Urinary bladder (tissue), 3 donors: ENCODE measurements at regions not wholly inside any gene's neighbourhood (a gene's known extent, or its start where the extent isn't known, plus 50 kb on each side); places are given as distances from the start of the nearest gene placed in this dataset.

Source experiments
- DNase-seq: peaks from one replicate; pipeline ENCODE4 v3.0.0-alpha.2; 2015; ENCODE audit errors: extremely low spot score
- H3K27ac ChIP-seq: one replicate; pipeline ENCODE4 v1.5.1; 2013; ENCODE audit warnings: low read depth, mild to moderate bottlenecking, moderate library complexity
- H3K36me3 ChIP-seq: one replicate; pipeline ENCODE4 v1.6.1; 2013; ENCODE audit warnings: mild to moderate bottlenecking, moderate library complexity; ENCODE audit not compliant: insufficient read depth
- H3K4me1 ChIP-seq: one replicate; pipeline ENCODE4 v1.6.1; 2013; ENCODE audit warnings: mild to moderate bottlenecking, moderate library complexity; ENCODE audit not compliant: insufficient read depth
- H3K4me3 ChIP-seq: one replicate; pipeline ENCODE4 v1.5.1; 2013; ENCODE audit warnings: low read depth, low read length
- WGBS: extraction: QIAGEN DNeasy Blood & Tissue Kit; methylation state at CpG from one replicate; pipeline ENCODE4 v1.1.7; 2013; 5-methylcytosine and 5-hydroxymethylcytosine counted together
- donor health status: healthy with polysubstance abuse.
- donor health status: healthy.

DNA sequence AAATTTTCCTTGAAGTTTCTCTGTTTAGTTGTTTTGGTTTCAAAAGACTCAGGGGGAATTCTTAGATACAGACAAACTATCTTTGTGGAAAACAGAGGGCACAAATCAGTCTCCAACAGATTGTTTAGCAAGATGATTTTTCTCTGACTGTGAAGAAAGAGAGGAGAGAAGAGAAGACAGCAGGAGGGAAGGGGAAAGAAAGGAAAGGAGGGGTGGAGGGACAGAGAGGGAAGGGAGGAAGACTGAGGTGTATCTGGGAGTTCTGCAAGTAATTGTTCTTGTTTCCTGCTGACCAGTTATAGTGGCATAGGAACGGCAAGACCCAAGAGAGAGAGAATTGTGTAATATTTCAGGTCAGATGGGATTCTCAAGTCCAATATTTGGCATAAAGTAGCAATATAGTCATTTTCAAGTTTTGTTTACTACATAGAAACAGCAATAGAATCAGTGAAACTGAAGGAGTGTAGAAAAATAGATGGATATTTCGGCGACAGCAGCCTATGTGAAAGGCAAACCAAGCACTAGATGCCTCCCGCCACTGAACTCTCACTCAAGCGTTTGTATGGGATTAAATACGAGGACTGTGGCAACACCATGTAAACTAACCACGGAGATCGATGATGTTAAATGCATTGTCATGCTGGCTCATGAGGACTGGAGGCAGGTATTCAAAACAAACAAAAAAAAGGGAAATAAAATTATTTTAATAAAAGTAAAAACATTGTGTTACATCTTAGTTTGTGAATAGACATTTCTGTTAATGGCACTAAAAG is 342.5 kb downstream of the SLC16A7 start:
- Histone ChIP-seq H3K4me1 (no peaks in the 10 kb centered on the region), H3K27ac (no peak overlapping the region), H3K36me3 (no peaks in the 10 kb centered on the region), H3K4me3 (no peak overlapping the region)
- WGBS, result 83% methylated on average over 8 of the region's 8 CpGs
- no peak for DNase-seq

DNA sequence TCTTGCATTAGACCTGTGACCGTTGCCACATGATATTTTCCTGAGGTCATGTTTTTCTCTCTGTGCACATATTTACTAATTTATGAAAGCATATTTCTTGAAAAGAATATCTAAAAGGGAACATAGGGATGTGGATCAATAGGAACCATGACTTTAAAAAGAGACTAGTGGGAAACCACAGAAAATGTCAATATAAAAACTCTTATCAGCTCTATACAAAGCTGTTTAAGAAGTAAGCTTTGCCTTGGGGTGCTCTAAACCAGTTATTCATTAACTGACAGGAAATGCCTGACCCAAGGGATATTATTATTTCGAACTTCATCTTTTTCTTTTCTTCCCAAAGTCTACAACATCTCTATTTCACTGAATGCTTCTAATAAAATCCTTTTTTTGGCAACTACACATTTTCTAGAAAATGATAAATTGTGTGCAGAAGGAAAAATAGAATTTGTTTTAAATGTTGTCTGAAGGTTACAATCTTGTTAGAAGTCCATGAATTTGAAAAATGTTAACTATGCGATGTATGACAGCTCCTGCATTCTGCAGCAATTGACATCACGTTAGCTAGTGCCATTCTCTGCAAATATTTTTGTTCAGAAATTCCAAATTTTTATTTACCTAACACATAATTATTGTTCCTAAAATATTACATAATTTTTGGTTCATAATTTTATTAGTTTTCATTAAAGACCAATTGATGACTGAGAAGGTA is 345.0 kb downstream of the SLC16A7 start:
- Histone ChIP-seq H3K4me1 (no peaks in the 10 kb centered on the region), H3K4me3 (no peak overlapping the region), H3K27ac (no peak overlapping the region), H3K36me3 (no peaks in the 10 kb centered on the region)
- WGBS, result 48% methylated on average over 4 of the region's 4 CpGs
- DNase-seq, result no peak

DNA sequence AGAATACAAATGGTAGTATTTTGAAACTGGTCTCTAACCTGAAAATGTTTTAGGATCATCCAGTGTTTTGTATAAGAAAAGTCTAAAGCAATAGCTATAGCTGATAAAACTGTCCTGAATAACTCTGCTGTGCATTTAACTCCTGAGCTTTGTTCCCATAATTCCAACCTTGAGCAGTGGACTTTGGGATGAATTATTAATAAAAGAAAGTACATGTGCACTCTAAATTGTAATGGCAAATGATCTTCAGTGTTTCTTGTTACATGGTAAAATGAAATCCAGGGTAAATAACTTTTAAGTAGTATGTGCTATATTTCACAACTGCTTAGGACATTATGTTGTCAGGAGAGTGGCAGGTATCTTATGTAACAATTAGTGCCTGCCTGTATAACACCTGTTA is 345.6 kb downstream of the SLC16A7 start:
- Histone ChIP-seq H3K36me3 (no peaks in the 10 kb centered on the region), H3K4me1 (no peaks in the 10 kb centered on the region), H3K4me3 (no peak overlapping the region), H3K27ac (no peak overlapping the region)
- no peak for DNase-seq

DNA sequence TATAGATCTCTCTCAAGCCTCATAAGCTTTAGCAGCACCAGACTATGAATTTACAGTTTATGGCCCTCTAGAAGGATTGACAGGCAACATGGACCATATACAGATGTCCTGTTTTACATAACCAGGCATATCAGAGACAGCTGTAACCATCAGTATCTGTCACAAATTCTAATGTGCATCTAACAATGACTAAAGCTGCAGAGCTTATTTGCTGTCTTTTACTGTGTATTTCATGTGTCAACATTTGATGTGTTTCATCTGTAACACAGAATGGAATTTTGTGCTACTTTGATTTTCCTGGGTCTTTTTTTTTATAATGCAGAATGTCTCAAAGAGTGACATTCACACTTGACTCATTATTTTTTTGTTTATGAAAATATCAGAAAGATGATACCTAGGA is 348.3 kb downstream of the SLC16A7 start:
- Histone ChIP-seq H3K4me3 (no peak overlapping the region), H3K4me1 (no peaks in the 10 kb centered on the region), H3K27ac (no peak overlapping the region), H3K36me3 (no peaks in the 10 kb centered on the region)
- no peak for DNase-seq

DNA sequence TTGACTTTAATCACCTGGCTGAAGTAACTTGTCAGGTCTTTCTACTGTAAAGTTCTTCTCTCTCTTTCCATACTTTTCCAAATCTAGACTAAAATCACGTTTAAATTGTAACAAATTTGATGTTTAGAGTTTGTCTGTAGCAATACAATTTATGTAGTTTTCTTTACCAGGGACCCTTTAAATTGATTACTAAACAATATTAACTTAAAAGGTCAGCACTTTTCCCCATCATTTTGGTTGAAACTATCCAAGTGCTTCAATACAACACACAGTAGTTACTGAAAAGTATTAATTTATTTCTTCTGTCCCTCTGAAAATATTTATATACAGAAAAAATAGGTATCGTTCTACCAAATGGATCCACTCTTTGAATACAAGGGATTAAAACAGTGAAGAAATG is 350.8 kb downstream of the SLC16A7 start:
- DNase-seq, result no peak
- no peak overlapping the region for H3K27ac ChIP-seq
- H3K4me3 ChIP-seq, result no peak overlapping the region
- no peaks in the 10 kb centered on the region for H3K4me1 ChIP-seq
- no peaks in the 10 kb centered on the region for H3K36me3 ChIP-seq
- WGBS, result 77% methylated on average over 2 of the region's 2 CpGs

DNA sequence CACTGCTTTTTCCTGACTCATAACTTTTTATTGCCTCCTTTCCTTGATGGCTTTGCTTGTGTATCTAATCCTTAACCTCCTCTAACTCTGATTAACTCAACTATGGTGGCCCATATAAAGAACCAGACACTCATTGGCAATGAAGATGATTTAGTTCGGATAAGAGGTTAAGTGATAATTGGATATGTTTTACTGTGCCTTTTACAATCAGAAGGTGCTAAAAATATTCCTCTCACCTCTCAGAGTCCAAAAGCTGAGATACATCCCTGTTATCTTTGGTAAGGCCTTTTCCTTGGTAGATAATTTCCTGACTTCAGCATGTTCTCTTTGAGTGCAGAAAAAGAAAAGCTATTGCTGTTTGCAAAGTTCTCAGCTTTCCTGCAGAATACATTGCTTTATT is 367.7 kb downstream of the SLC16A7 start:
- no peaks in the 10 kb centered on the region for H3K4me1 ChIP-seq
- no peak overlapping the region for H3K4me3 ChIP-seq
- 44% methylated on average over 1 of the region's 1 CpG for WGBS
- no peaks in the 10 kb centered on the region for H3K36me3 ChIP-seq
- DNase-seq, result no peak
- no peak overlapping the region for H3K27ac ChIP-seq

DNA sequence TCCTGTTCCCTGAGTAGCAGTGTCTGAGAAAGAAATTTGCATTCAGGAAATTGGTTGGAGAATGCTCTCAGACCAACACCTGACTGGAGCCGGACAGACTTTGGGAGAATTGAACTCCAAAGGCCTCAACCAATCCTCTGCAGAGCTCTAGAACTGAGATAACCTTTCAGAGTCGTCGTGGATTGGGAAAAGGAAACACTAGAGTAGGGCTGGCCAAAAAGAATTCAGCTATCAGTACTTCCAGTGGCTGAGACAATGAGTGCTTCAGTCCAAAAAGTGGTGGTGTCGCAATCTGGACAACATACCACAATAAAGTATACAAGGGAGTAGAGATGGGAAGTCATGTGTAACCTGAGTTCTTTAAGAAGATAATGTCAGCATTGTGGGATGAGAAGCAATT is 377.1 kb downstream of the SLC16A7 start:
- Histone ChIP-seq H3K36me3 (no peaks in the 10 kb centered on the region), H3K4me1 (no peaks in the 10 kb centered on the region), H3K4me3 (no peak overlapping the region), H3K27ac (no peak overlapping the region)
- no peak for DNase-seq
- WGBS, result 52% methylated on average over 4 of the region's 4 CpGs

DNA sequence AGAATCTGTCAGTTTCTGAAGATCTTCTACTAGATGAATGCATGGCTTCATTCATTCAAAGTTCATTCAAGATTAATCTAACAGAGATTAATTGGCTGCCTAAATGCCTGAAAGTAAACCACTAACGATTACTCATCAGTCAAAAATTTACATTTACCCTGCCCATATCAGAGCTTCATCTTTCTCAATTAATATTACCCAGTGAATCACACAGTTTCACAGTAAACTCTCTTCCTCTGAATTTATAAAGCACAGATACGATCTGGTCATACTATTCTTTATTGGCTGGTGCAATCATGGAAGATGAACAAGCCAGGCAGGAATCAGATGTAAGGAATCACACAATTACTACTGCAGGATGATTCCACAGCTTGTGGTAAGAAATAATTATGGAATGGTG is 377.7 kb downstream of the SLC16A7 start:
- H3K27ac ChIP-seq, result no peak overlapping the region
- no peak overlapping the region for H3K4me3 ChIP-seq
- no peak for DNase-seq
- H3K4me1 ChIP-seq, result no peaks in the 10 kb centered on the region
- no peaks in the 10 kb centered on the region for H3K36me3 ChIP-seq
- WGBS, result 49% methylated on average over 2 of the region's 2 CpGs

DNA sequence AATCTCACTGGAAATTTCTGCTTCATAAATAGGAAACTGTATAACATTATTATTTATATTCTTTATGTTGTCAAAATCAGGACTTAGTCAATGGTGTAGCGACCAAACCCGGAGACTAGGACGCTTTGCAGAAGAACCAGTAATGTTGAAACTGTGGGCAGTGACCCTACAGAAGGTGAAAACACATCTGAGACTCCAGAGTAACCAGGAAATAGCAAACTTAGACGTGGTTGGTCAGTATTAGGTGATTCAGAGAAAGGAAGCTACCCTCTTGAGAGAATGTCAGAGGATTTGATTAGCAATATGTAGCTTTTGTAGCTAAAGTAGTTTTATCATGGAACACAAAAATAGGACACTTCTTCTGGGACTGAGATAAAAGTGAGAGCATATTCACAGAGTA is 381.9 kb downstream of the SLC16A7 start:
- H3K36me3 ChIP-seq, result no peaks in the 10 kb centered on the region
- 53% methylated on average over 4 of the region's 4 CpGs for WGBS
- no peak overlapping the region for H3K27ac ChIP-seq
- no peak overlapping the region for H3K4me3 ChIP-seq
- no peaks in the 10 kb centered on the region for H3K4me1 ChIP-seq
- no peak for DNase-seq

DNA sequence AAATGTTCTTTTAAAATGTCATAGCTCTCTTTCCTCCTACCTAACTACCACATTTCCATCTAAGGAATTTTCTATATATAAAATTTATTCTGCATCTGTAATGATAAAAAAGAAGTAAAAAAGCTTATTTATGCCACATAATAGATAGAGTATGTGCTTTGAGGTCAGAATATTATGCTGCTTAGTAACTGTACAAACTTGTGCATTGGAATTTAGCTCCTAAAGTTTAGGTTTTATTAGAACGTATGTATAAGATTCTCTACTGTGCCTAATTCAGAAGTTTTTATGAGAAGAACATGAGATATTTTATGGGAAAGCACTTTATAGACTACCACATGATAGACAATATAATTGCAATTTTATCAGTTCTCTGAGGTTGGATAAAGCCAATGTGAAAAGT is 384.6 kb downstream of the SLC16A7 start:
- Histone ChIP-seq H3K27ac (no peak overlapping the region), H3K36me3 (no peaks in the 10 kb centered on the region), H3K4me1 (no peaks in the 10 kb centered on the region), H3K4me3 (no peak overlapping the region)
- no peak for DNase-seq
- WGBS, result 27% methylated on average over 1 of the region's 1 CpG

DNA sequence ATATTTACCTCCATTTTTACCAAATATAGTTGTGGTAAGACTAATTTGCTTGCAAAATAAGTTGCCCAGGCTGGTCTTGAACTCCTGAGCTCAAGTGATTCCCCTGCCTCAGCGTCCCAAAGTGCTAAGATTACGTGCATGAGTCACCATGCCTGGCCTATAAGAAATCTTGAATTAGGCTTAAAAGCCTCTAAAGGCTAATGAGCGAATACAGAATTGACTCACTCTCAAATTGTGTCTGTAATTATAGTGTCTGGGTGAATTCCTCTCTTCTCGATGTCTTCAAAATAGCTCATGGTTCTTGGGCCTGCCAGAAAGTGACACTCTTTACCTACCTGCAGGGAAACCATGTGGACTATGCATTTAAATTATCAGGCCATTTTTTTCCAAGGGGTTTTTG is 403.5 kb downstream of the SLC16A7 start:
- Histone ChIP-seq H3K36me3 (no peaks in the 10 kb centered on the region), H3K4me3 (no peak overlapping the region), H3K4me1 (no peaks in the 10 kb centered on the region), H3K27ac (no peak overlapping the region)
- 84% methylated on average over 4 of the region's 4 CpGs for WGBS
- no peak for DNase-seq

DNA sequence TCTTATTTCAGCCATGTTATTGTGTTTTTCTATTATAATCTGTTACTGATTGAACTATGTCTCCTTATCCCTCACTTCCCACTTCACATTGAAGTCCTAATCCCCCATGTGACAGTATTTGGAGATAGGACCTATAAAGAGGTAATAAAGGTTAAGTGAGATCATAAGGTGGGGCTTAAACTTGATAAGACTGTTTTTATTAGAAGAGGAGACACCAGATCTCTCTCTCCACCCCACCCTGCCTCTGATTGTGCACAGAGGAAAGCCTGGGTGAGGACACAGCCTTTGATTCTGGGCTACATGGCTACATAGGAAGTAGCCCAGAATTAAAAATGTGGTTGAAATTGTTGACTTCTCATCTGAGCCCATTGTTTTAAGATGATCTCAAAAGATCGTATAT is 414.7 kb downstream of the SLC16A7 start:
- no peaks in the 10 kb centered on the region for H3K4me1 ChIP-seq
- DNase-seq, result no peak
- no peak overlapping the region for H3K27ac ChIP-seq
- H3K36me3 ChIP-seq, result no peaks in the 10 kb centered on the region
- 76% methylated on average over 1 of the region's 1 CpG for WGBS
- H3K4me3 ChIP-seq, result no peak overlapping the region

DNA sequence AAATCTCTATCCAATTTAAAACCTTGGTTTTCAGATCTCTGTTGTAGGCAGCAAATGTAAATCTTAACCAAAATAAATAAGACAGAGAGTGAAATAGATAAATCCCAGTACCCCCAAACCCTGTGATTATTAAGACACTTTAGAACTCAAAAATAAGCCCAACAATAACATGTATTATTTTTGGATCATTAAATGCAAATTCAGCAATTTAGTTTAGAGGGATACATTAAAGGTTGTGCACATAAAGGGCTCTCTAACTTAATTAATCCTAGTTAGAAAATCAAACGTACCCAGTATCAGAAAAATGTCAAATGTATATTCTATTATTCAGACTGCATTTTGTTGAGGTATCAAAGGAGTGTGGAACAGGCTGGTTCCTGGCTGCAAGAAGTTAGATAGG is 416.8 kb downstream of the SLC16A7 start:
- Histone ChIP-seq H3K36me3 (no peaks in the 10 kb centered on the region), H3K4me1 (no peaks in the 10 kb centered on the region), H3K4me3 (no peak overlapping the region), H3K27ac (no peak overlapping the region)
- DNase-seq, result no peak
- 28% methylated on average over 1 of the region's 1 CpG for WGBS

DNA sequence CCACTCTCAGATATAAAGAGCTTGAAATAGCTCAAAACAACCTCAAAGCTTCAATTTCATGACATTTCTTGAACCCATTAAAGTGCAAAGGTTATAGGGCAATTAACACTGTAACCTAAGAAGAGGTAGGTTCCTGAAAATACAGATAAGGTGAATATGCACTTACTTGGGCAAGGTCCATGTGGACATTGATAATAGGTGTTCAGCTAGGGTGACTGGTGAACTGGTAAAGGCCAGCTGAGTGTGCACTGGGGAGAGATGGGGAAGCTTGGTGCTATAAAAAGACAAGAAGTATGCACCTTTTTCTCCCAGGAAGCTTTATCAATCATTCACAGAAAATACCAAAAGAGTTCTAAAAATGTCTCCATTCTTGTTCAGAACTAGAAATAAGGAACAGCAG is 418.6 kb downstream of the SLC16A7 start:
- DNase-seq, result no peak
- H3K4me1 ChIP-seq, result no peaks in the 10 kb centered on the region

More for the DNA sequence above, 418.6 kb downstream of the SLC16A7 start:
- no peak overlapping the region for H3K4me3 ChIP-seq
- H3K27ac ChIP-seq, result no peak overlapping the region
- H3K36me3 ChIP-seq, result no peaks in the 10 kb centered on the region
